NT2/D1 (cell line): ENCODE measurements at regions not wholly inside any gene's neighbourhood (a gene's known extent, or its start where the extent isn't known, plus 50 kb on each side); places are given as distances from the start of the nearest gene placed in this dataset.

ENCODE experiments used
- SUZ12 ChIP-seq: IDR thresholded peaks from 2 replicates; pipeline ENCODE4 v1.6.1; 2011; ENCODE audit not compliant: insufficient read length, insufficient read depth; ENCODE audit errors: extremely low read depth
- YY1 ChIP-seq: IDR thresholded peaks from 2 replicates; pipeline ENCODE4 v1.6.1; 2011; ENCODE audit not compliant: insufficient read length, insufficient read depth
- ZNF274 ChIP-seq: IDR thresholded peaks from 2 replicates; pipeline ENCODE4 v1.6.1; 2011; ENCODE audit warnings: mild to moderate bottlenecking, low read depth, low read length

- no peak for TF ChIP-seq SUZ12
- no peak for TF ChIP-seq ZNF274
- TF ChIP-seq YY1, result no peak
Measured at GRCh38 chr6:150546457-150546856, 53.2 kb upstream of the PLEKHG1 start.
